Esophagus squamous epithelium (tissue), 4 donors: ENCODE measurements at regions not wholly inside any gene's neighbourhood (a gene's known extent, or its start where the extent isn't known, plus 50 kb on each side); places are given as distances from the start of the nearest gene placed in this dataset.

Experiments
- CTCF ChIP-seq, 6 experiments: fragments of 450-650 bp in 4 of 6; fragments of 200-600 bp in 2 of 6; sonication (generic) in 2 of 6; IDR thresholded peaks; one replicate each; pipeline ENCODE4 v1.5.1; 2016 to 2019; ENCODE audit warnings: antibody characterized with exemption in 6 of 6, mild to moderate bottlenecking in 4 of 6, moderate library complexity in 4 of 6
- POLR2A ChIP-seq, 4 donors: fragments of 450-650 bp; IDR thresholded peaks; one replicate each; pipeline ENCODE4 v1.6.1; 2017; ENCODE audit warnings: antibody characterized with exemption in 4 of 4, mild to moderate bottlenecking in 4 of 4, moderate library complexity in 3 of 4

GRCh38 chr13:95479731-95480130 lies 72.8 kb upstream of the CLDN10 start:
- no peak for TF ChIP-seq POLR2A (IDR thresholded peaks at IDR 0.05)
- no peak for TF ChIP-seq CTCF (IDR thresholded peaks at IDR 0.05)
